Spleen (tissue), 11 donors: ENCODE measurements at regions not wholly inside any gene's neighbourhood (a gene's known extent, or its start where the extent isn't known, plus 50 kb on each side); places are given as distances from the start of the nearest gene placed in this dataset.
A peak's percentile ranks its signal among the peaks of the same experiment; 100 is the strongest.

Experiments
- DNase-seq: peaks from one replicate; pipeline ENCODE4 v3.0.0-alpha.2; 2020
- H3K27ac ChIP-seq, 8 donors: fragments of 200-600 bp; sonication (generic) in 7 of 8; 1 replicate in 4 of 8; 2 replicates in 4 of 8; pipeline versions ENCODE4 v1.5.0 to v1.8.0; 2016 to 2021; ENCODE audit warnings: inconsistent platforms in 4 of 8, mild to moderate bottlenecking in 4 of 8, moderate library complexity in 1 of 8
- H3K27me3 ChIP-seq, 7 donors: fragments of 200-600 bp; sonication (generic) in 6 of 7; replicated peaks in 1 of 7; 1 replicate in 4 of 7; 2 replicates in 3 of 7; pipeline versions ENCODE4 v1.5.0 to v1.8.0; 2016 to 2021; ENCODE audit warnings: inconsistent platforms in 3 of 7, mild to moderate bottlenecking in 1 of 7
- H3K36me3 ChIP-seq, 6 donors: fragments of 200-600 bp; sonication (generic) in 5 of 6; 1 replicate in 4 of 6; 2 replicates in 2 of 6; pipeline versions ENCODE4 v1.5.0 to v1.8.0; 2016 to 2021; ENCODE audit warnings: inconsistent platforms in 2 of 6
- H3K4me1 ChIP-seq, 6 donors: fragments of 200-600 bp; sonication (generic) in 5 of 6; 1 replicate in 3 of 6; 2 replicates in 3 of 6; pipeline versions ENCODE4 v1.5.0 to v1.8.0; 2016 to 2021; ENCODE audit warnings: inconsistent platforms in 3 of 6
- H3K4me3 ChIP-seq, 8 donors: fragments of 200-600 bp; sonication (generic) in 7 of 8; 1 replicate in 4 of 8; 2 replicates in 4 of 8; pipeline versions ENCODE4 v1.5.0 to v1.8.0; 2016 to 2021; ENCODE audit warnings: inconsistent platforms in 4 of 8, mild to moderate bottlenecking in 4 of 8, moderate library complexity in 2 of 8
- H3K9me3 ChIP-seq, 8 donors: fragments of 200-600 bp; sonication (generic) in 7 of 8; 1 replicate in 4 of 8; 2 replicates in 4 of 8; pipeline versions ENCODE4 v1.5.0 to v1.8.0; 2016 to 2021; ENCODE audit warnings: inconsistent platforms in 4 of 8
- POLR2A ChIP-seq, 3 donors: fragments of 450-650 bp; IDR thresholded peaks; one replicate each; pipeline ENCODE4 v1.5.1; 2017; ENCODE audit warnings: antibody characterized with exemption in 3 of 3, mild to moderate bottlenecking in 1 of 3
- POLR2AphosphoS5 ChIP-seq, 3 donors: sonication (generic); formaldehyde crosslinking; IDR thresholded peaks; one replicate each; pipeline ENCODE4 v1.5.1; 2017; ENCODE audit warnings: antibody characterized with exemption in 3 of 3
- WGBS, 5 donors: extraction: QIAGEN DNeasy Blood & Tissue Kit in 3 of 5; methylation state at CpG; one replicate each; pipeline versions ENCODE4 v1.1.5 to v1.1.7; 2013 to 2018; 5-methylcytosine and 5-hydroxymethylcytosine counted together
- intact Hi-C: fragments of 100-400 bp; cut with DNase I; formaldehyde crosslinking; loops from one replicate; pipeline ENCODE4 v1.15.0; 2023; ENCODE audit warnings: low total_unique reads
- TF ChIP-seq, protein P1 (sequence below), 11 experiments: fragments of 200-600 bp in 7 of 11; fragments of 450-650 bp in 4 of 11; sonication (generic) in 4 of 11; IDR thresholded peaks in 8 of 11; conservative IDR thresholded peaks in 3 of 11; 1 replicate in 7 of 11; 2 replicates in 4 of 11; pipeline versions ENCODE4 v1.4.0 to v1.8.0; 2016 to 2021; ENCODE audit warnings: antibody characterized with exemption in 11 of 11, inconsistent platforms in 4 of 11, mild to moderate bottlenecking in 1 of 11
- donor health status: healthy with polysubstance abuse.
- donor health status: DM: no; HTN: no; CAD: no; lungs with moderate emphysema.
- donor health status: DM: no; HTN: no; CAD: no.
- donor health status: Bipolar disorder and iron deficiency.
- donor health status: healthy.
- donor health status: DM: no; HTN: no; CAD: no.
- donor health status: DM: yes; HTN: yes; CAD: no.

- peaks cover 0 to 4% (median 0%) of the 10 kb centered on the region in 8 donors for H3K9me3 ChIP-seq
- H3K4me1 ChIP-seq = no peaks in the 10 kb centered on the region
- peaks cover 0 to 16% (median 0%) of the 10 kb centered on the region in 7 donors for H3K27me3 ChIP-seq
- DNase-seq = peak; percentile 24
- no peak overlapping the region for H3K4me3 ChIP-seq
- H3K36me3 ChIP-seq = no peaks in the 10 kb centered on the region
- intact Hi-C loops = no loop called here
- WGBS, 5 donors = 81 to 95% (median 89%) methylated on average over 8 to 11 of the region's 11 CpGs
- no peak overlapping the region for H3K27ac ChIP-seq
- TF ChIP-seq POLR2AphosphoS5 (IDR thresholded peaks at IDR 0.05) (no peak), POLR2A (IDR thresholded peaks at IDR 0.05) (no peak)
- TF ChIP-seq, protein P1, sequence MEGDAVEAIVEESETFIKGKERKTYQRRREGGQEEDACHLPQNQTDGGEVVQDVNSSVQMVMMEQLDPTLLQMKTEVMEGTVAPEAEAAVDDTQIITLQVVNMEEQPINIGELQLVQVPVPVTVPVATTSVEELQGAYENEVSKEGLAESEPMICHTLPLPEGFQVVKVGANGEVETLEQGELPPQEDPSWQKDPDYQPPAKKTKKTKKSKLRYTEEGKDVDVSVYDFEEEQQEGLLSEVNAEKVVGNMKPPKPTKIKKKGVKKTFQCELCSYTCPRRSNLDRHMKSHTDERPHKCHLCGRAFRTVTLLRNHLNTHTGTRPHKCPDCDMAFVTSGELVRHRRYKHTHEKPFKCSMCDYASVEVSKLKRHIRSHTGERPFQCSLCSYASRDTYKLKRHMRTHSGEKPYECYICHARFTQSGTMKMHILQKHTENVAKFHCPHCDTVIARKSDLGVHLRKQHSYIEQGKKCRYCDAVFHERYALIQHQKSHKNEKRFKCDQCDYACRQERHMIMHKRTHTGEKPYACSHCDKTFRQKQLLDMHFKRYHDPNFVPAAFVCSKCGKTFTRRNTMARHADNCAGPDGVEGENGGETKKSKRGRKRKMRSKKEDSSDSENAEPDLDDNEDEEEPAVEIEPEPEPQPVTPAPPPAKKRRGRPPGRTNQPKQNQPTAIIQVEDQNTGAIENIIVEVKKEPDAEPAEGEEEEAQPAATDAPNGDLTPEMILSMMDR (IDR thresholded peaks at IDR 0.05 in 8 of 11, conservative IDR thresholded peaks at IDR 0.05 in 3 of 11) = no peak
Observed at GRCh38 chr17:16882243-16882925, 89.5 kb downstream of the TNFRSF13B start.

GRCh38 chr17:16881239-16881924 lies 90.5 kb downstream of the TNFRSF13B start:
- Histone ChIP-seq H3K27ac (no peak overlapping the region), H3K4me3 (no peak overlapping the region), H3K27me3 (peaks cover 0 to 16% (median 0%) of the 10 kb centered on the region in 7 donors), H3K4me1 (no peaks in the 10 kb centered on the region), H3K9me3 (peaks cover 0 to 7% (median 0%) of the 10 kb centered on the region in 8 donors), H3K36me3 (no peaks in the 10 kb centered on the region)
- DNase-seq = peak; percentile 40
- intact Hi-C loops = no loop called here
- TF ChIP-seq, protein P1 (IDR thresholded peaks at IDR 0.05 in 8 of 11, conservative IDR thresholded peaks at IDR 0.05 in 3 of 11) = no peak
- TF ChIP-seq POLR2AphosphoS5 (IDR thresholded peaks at IDR 0.05) = no peak
- TF ChIP-seq POLR2A (IDR thresholded peaks at IDR 0.05) = no peak
- 86 to 100% (median 95%) methylated on average over 2 to 9 of the region's 9 CpGs for WGBS, 5 donors

- 86 to 92% (median 90%) methylated on average over 9 of the region's 9 CpGs for WGBS, 5 donors
- TF ChIP-seq, protein P1 (IDR thresholded peaks at IDR 0.05 in 8 of 11, conservative IDR thresholded peaks at IDR 0.05 in 3 of 11) = no peak
- no peak for TF ChIP-seq POLR2A (IDR thresholded peaks at IDR 0.05)
- TF ChIP-seq POLR2AphosphoS5 (IDR thresholded peaks at IDR 0.05) = no peak
- H3K27me3 ChIP-seq = peaks cover 0 to 16% (median 0%) of the 10 kb centered on the region in 7 donors
- peak; percentile 36 for DNase-seq
- no peak overlapping the region for H3K27ac ChIP-seq
- no peak overlapping the region for H3K4me3 ChIP-seq
- no peaks in the 10 kb centered on the region for H3K4me1 ChIP-seq
- H3K36me3 ChIP-seq = no peaks in the 10 kb centered on the region
- H3K9me3 ChIP-seq = peaks cover 0 to 7% (median 0%) of the 10 kb centered on the region in 8 donors
- intact Hi-C loops = no loop called here
Observed at GRCh38 chr17:16880843-16881230, 91.1 kb downstream of the TNFRSF13B start.
